ENCODE measurements at regions not wholly inside any gene's neighbourhood (a gene's known extent, or its start where the extent isn't known, plus 50 kb on each side); places are given as distances from the start of the nearest gene placed in this dataset.

GRCh38 chr12:115408642-115409041 lies 724.7 kb upstream of the TBX3 start:
- H3K27ac ChIP-seq (ENCODE audit: insufficient read depth, low read length) = no peak overlapping the region
- H2AFZ ChIP-seq (ENCODE audit: low read length) = no peak overlapping the region
- no peak for TF ChIP-seq CTCF (conservative IDR thresholded peaks at IDR 0.05 in 1 of 2, IDR thresholded peaks at IDR 0.05 in 1 of 2; ENCODE audit: low read depth in 1 of 2, low read length in 2 of 2)
- no peak for TF ChIP-seq EZH2 (IDR thresholded peaks at IDR 0.05; ENCODE audit: low read length, missing control alignments)
- H3K9me3 ChIP-seq (ENCODE audit: control insufficient read depth, insufficient read depth, low read depth, low read length) = no peaks in the 10 kb centered on the region
- no peaks in the 10 kb centered on the region for H3K36me3 ChIP-seq (ENCODE audit: control insufficient read depth, insufficient read depth, low read length)
- H3K4me1 ChIP-seq (ENCODE audit: control insufficient read depth, extremely low read depth, insufficient read depth, low read length) = peaks cover 6% of the 10 kb centered on the region
- no peaks in the 10 kb centered on the region for H3K27me3 ChIP-seq (ENCODE audit: control insufficient read depth, insufficient read depth, low read length)
- H3K4me2 ChIP-seq (ENCODE audit: extremely low read depth, insufficient read depth, low read length) = no peak overlapping the region
- DNase-seq (ENCODE audit: low read depth in 2 of 2) = no peak
- no peak overlapping the region for H3K9ac ChIP-seq (ENCODE audit: insufficient read depth, low read length)
- no peaks in the 10 kb centered on the region for H4K20me1 ChIP-seq (ENCODE audit: control insufficient read depth, extremely low read depth, insufficient read depth, low read length)
- H3K4me3 ChIP-seq (replicated peaks in 1 of 4; ENCODE audit: control extremely low read depth in 1 of 4, insufficient read depth in 1 of 4, low read depth in 3 of 4, low read length in 4 of 4) = no peak overlapping the region
- no peaks in the 10 kb centered on the region for H3K79me2 ChIP-seq (ENCODE audit: control insufficient read depth, insufficient read depth, low read length)

GRCh38 chr12:115407723-115408122 lies 723.7 kb upstream of the TBX3 start:
- Histone ChIP-seq H3K9ac (ENCODE audit: insufficient read depth, low read length) (no peak overlapping the region), H4K20me1 (ENCODE audit: control insufficient read depth, extremely low read depth, insufficient read depth, low read length) (no peaks in the 10 kb centered on the region), H2AFZ (ENCODE audit: low read length) (no peak overlapping the region), H3K36me3 (ENCODE audit: control insufficient read depth, insufficient read depth, low read length) (no peaks in the 10 kb centered on the region), H3K4me2 (ENCODE audit: extremely low read depth, insufficient read depth, low read length) (no peak overlapping the region), H3K4me3 (replicated peaks in 1 of 4; ENCODE audit: control extremely low read depth in 1 of 4, insufficient read depth in 1 of 4, low read depth in 3 of 4, low read length in 4 of 4) (no peak overlapping the region), H3K27ac (ENCODE audit: insufficient read depth, low read length) (no peak overlapping the region), H3K9me3 (ENCODE audit: control insufficient read depth, insufficient read depth, low read depth, low read length) (no peaks in the 10 kb centered on the region), H3K79me2 (ENCODE audit: control insufficient read depth, insufficient read depth, low read length) (no peaks in the 10 kb centered on the region), H3K27me3 (ENCODE audit: control insufficient read depth, insufficient read depth, low read length) (no peaks in the 10 kb centered on the region), H3K4me1 (ENCODE audit: control insufficient read depth, extremely low read depth, insufficient read depth, low read length) (peaks cover 6% of the 10 kb centered on the region)
- TF ChIP-seq EZH2 (IDR thresholded peaks at IDR 0.05; ENCODE audit: low read length, missing control alignments) (no peak), CTCF (conservative IDR thresholded peaks at IDR 0.05 in 1 of 2, IDR thresholded peaks at IDR 0.05 in 1 of 2; ENCODE audit: low read depth in 1 of 2, low read length in 2 of 2) (no peak)
- DNase-seq (ENCODE audit: low read depth in 2 of 2) = no peak

GRCh38 chr12:115407036-115407435 lies 723.1 kb upstream of the TBX3 start:
- Histone ChIP-seq H3K4me2 (ENCODE audit: extremely low read depth, insufficient read depth, low read length) (no peak overlapping the region), H3K27me3 (ENCODE audit: control insufficient read depth, insufficient read depth, low read length) (no peaks in the 10 kb centered on the region), H2AFZ (ENCODE audit: low read length) (no peak overlapping the region), H3K9me3 (ENCODE audit: control insufficient read depth, insufficient read depth, low read depth, low read length) (no peaks in the 10 kb centered on the region), H3K79me2 (ENCODE audit: control insufficient read depth, insufficient read depth, low read length) (no peaks in the 10 kb centered on the region), H3K36me3 (ENCODE audit: control insufficient read depth, insufficient read depth, low read length) (no peaks in the 10 kb centered on the region), H3K27ac (ENCODE audit: insufficient read depth, low read length) (no peak overlapping the region), H4K20me1 (ENCODE audit: control insufficient read depth, extremely low read depth, insufficient read depth, low read length) (no peaks in the 10 kb centered on the region), H3K4me1 (ENCODE audit: control insufficient read depth, extremely low read depth, insufficient read depth, low read length) (peaks cover 6% of the 10 kb centered on the region), H3K4me3 (replicated peaks in 1 of 4; ENCODE audit: control extremely low read depth in 1 of 4, insufficient read depth in 1 of 4, low read depth in 3 of 4, low read length in 4 of 4) (no peak overlapping the region), H3K9ac (ENCODE audit: insufficient read depth, low read length) (no peak overlapping the region)
- TF ChIP-seq CTCF (conservative IDR thresholded peaks at IDR 0.05 in 1 of 2, IDR thresholded peaks at IDR 0.05 in 1 of 2; ENCODE audit: low read depth in 1 of 2, low read length in 2 of 2) = no peak
- no peak for TF ChIP-seq EZH2 (IDR thresholded peaks at IDR 0.05; ENCODE audit: low read length, missing control alignments)
- DNase-seq (ENCODE audit: low read depth in 2 of 2) = no peak

All from fibroblast of lung (primary cell).